ENCODE measurements at regions not wholly inside any gene's neighbourhood (a gene's known extent, or its start where the extent isn't known, plus 50 kb on each side); places are given as distances from the start of the nearest gene placed in this dataset.

GRCh38 chr16:16828913-16829398, 450.0 kb downstream of the NPIPA7 start:
- Histone ChIP-seq H3K9me3 (ENCODE audit: insufficient read depth, low read length) (no peaks in the 10 kb centered on the region), H3K9ac (ENCODE audit: low read length) (no peak overlapping the region), H3K4me2 (ENCODE audit: low read depth, low read length, poor library complexity, severe bottlenecking) (no peak overlapping the region), H2AFZ (ENCODE audit: low read depth, low read length, severe bottlenecking) (no peak overlapping the region), H3K27me3 (ENCODE audit: low read length) (no peaks in the 10 kb centered on the region), H3K36me3 (ENCODE audit: low read length) (no peaks in the 10 kb centered on the region), H3K79me2 (ENCODE audit: insufficient read depth, low read length) (no peaks in the 10 kb centered on the region), H3K27ac (ENCODE audit: low read depth, low read length) (no peak overlapping the region), H3K4me3 (ENCODE audit: insufficient read depth, low read length, poor library complexity, severe bottlenecking) (no peak overlapping the region), H4K20me1 (ENCODE audit: low read depth, low read length) (no peaks in the 10 kb centered on the region), H3F3A (ENCODE audit: insufficient read depth) (no peaks in the 10 kb centered on the region), H3K9me2 (replicated peaks; ENCODE audit: insufficient read depth, low read length) (no peaks in the 10 kb centered on the region)
- no peak for TF ChIP-seq EZH2phosphoT487 (conservative IDR thresholded peaks at IDR 0.05; ENCODE audit: low read length)
- no peak for TF ChIP-seq CTCF (IDR thresholded peaks at IDR 0.05; ENCODE audit: insufficient read depth, low read length, poor library complexity, severe bottlenecking)

DNA sequence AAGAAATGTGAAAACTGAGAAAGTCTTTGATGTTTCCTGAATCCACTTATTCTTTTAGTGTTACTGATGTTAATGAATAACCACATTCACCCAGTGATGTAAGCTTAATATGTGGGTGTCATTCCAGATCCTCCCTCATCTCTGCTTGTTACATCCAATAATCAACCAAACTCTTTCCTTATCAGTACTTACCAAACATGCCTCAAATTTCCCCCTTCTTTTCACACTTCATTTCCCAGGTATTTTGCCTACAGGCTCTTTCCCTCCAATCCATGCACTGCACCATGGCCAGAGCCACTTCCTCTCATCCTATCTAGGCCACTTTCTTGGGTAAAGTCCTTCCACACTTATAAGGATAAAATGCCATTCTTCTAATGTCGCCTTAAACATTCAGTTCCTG, 451.5 kb downstream of the NPIPA7 start:
- no peaks in the 10 kb centered on the region for H3K9me3 ChIP-seq (ENCODE audit: insufficient read depth, low read length)
- no peak overlapping the region for H2AFZ ChIP-seq (ENCODE audit: low read depth, low read length, severe bottlenecking)
- no peak overlapping the region for H3K4me2 ChIP-seq (ENCODE audit: low read depth, low read length, poor library complexity, severe bottlenecking)
- H3K36me3 ChIP-seq (ENCODE audit: low read length) = no peaks in the 10 kb centered on the region
- H3K27ac ChIP-seq (ENCODE audit: low read depth, low read length) = no peak overlapping the region
- no peaks in the 10 kb centered on the region for H3K27me3 ChIP-seq (ENCODE audit: low read length)
- no peak overlapping the region for H3K9ac ChIP-seq (ENCODE audit: low read length)
- no peaks in the 10 kb centered on the region for H3K9me2 ChIP-seq (replicated peaks; ENCODE audit: insufficient read depth, low read length)
- H3F3A ChIP-seq (ENCODE audit: insufficient read depth) = no peaks in the 10 kb centered on the region
- TF ChIP-seq EZH2phosphoT487 (conservative IDR thresholded peaks at IDR 0.05; ENCODE audit: low read length) (no peak), CTCF (IDR thresholded peaks at IDR 0.05; ENCODE audit: insufficient read depth, low read length, poor library complexity, severe bottlenecking) (no peak)
- no peaks in the 10 kb centered on the region for H4K20me1 ChIP-seq (ENCODE audit: low read depth, low read length)
- no peaks in the 10 kb centered on the region for H3K79me2 ChIP-seq (ENCODE audit: insufficient read depth, low read length)
- H3K4me3 ChIP-seq (ENCODE audit: insufficient read depth, low read length, poor library complexity, severe bottlenecking) = no peak overlapping the region

DNA sequence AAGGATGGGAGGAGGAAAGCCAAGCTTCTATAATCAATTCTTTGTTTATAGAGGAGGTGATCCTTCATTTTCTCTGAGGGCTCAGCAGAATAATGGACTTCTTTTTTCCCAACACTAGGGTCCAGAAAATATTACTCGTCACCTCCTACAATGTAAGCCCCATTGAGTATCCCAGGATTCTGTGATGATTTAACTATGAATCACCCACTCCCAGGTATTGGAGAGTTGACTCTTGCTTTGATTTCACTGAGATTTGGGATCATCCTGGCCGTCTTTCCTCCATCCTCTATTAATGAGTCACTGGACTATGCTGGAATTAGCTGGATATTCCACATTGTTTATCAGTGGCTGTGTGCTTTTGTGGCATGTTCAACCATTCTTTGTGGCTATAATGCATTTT, 452.0 kb downstream of the NPIPA7 start:
- H2AFZ ChIP-seq (ENCODE audit: low read depth, low read length, severe bottlenecking) = no peak overlapping the region
- H3K79me2 ChIP-seq (ENCODE audit: insufficient read depth, low read length) = no peaks in the 10 kb centered on the region
- H3K9me3 ChIP-seq (ENCODE audit: insufficient read depth, low read length) = no peaks in the 10 kb centered on the region
- no peaks in the 10 kb centered on the region for H4K20me1 ChIP-seq (ENCODE audit: low read depth, low read length)
- no peak overlapping the region for H3K27ac ChIP-seq (ENCODE audit: low read depth, low read length)
- H3F3A ChIP-seq (ENCODE audit: insufficient read depth) = no peaks in the 10 kb centered on the region
- H3K36me3 ChIP-seq (ENCODE audit: low read length) = no peaks in the 10 kb centered on the region
- no peak overlapping the region for H3K4me2 ChIP-seq (ENCODE audit: low read depth, low read length, poor library complexity, severe bottlenecking)
- H3K9ac ChIP-seq (ENCODE audit: low read length) = no peak overlapping the region
- no peak overlapping the region for H3K4me3 ChIP-seq (ENCODE audit: insufficient read depth, low read length, poor library complexity, severe bottlenecking)
- no peaks in the 10 kb centered on the region for H3K9me2 ChIP-seq (replicated peaks; ENCODE audit: insufficient read depth, low read length)
- no peaks in the 10 kb centered on the region for H3K27me3 ChIP-seq (ENCODE audit: low read length)
- no peak for TF ChIP-seq CTCF (IDR thresholded peaks at IDR 0.05; ENCODE audit: insufficient read depth, low read length, poor library complexity, severe bottlenecking)
- no peak for TF ChIP-seq EZH2phosphoT487 (conservative IDR thresholded peaks at IDR 0.05; ENCODE audit: low read length)

Data from SU-DHL-6 (cell line).